ENCODE measurements at regions not wholly inside any gene's neighbourhood (a gene's known extent, or its start where the extent isn't known, plus 50 kb on each side); places are given as distances from the start of the nearest gene placed in this dataset.

GRCh38 chr10:121309164-121309563 lies 289.1 kb downstream of the FGFR2 start:
- TF ChIP-seq SP1 (IDR thresholded peaks at IDR 0.05) (no peak), ZNF384 (IDR thresholded peaks at IDR 0.05) (no peak), BHLHE40 (IDR thresholded peaks at IDR 0.05; ENCODE audit: borderline replicate concordance) (no peak), FOXM1 (IDR thresholded peaks at IDR 0.05; ENCODE audit: borderline replicate concordance) (no peak), TARDBP (IDR thresholded peaks at IDR 0.05) (no peak), SUZ12 (IDR thresholded peaks at IDR 0.05) (no peak), ELF4 (IDR thresholded peaks at IDR 0.05) (no peak), LEF1 (IDR thresholded peaks at IDR 0.05; ENCODE audit: borderline replicate concordance) (no peak)

Data from HEK293T (cell line).